ENCODE measurements at regions not wholly inside any gene's neighbourhood (a gene's known extent, or its start where the extent isn't known, plus 50 kb on each side); places are given as distances from the start of the nearest gene placed in this dataset.
A peak's percentile ranks its signal among the peaks of the same experiment; 100 is the strongest.

DNA sequence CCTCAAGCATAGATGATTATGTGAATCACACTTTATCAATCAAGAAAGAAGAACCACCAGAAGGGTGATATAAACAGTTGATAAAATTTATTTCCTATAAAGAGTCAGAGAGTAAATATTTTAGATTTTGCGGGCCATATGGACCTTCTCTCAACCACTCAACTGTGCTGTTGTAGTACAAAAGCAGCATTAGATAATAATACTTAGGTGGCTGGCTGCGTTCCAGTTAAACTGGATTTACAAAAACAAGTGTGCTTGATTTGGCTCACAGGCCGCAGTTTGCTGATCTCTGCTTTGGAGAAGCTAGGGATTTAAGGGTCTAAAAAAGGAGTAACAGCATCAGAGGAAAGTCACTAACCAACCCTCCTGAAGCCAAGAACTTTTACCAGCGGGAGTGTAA lies 1406.0 kb downstream of the KCNT2 start:
- TF ChIP-seq, protein P1, sequence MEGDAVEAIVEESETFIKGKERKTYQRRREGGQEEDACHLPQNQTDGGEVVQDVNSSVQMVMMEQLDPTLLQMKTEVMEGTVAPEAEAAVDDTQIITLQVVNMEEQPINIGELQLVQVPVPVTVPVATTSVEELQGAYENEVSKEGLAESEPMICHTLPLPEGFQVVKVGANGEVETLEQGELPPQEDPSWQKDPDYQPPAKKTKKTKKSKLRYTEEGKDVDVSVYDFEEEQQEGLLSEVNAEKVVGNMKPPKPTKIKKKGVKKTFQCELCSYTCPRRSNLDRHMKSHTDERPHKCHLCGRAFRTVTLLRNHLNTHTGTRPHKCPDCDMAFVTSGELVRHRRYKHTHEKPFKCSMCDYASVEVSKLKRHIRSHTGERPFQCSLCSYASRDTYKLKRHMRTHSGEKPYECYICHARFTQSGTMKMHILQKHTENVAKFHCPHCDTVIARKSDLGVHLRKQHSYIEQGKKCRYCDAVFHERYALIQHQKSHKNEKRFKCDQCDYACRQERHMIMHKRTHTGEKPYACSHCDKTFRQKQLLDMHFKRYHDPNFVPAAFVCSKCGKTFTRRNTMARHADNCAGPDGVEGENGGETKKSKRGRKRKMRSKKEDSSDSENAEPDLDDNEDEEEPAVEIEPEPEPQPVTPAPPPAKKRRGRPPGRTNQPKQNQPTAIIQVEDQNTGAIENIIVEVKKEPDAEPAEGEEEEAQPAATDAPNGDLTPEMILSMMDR (IDR thresholded peaks at IDR 0.05; ENCODE audit: control extremely low read depth, extremely low read depth): no peak
- Histone ChIP-seq H3K4me3 (peak overlapping the region; percentile 16), H3K4me1 (ENCODE audit: control insufficient read depth in 5 of 5, insufficient read depth in 5 of 5, low read length in 5 of 5) (peaks cover 0 to 12% (median 0%) of the 10 kb centered on the region in 5 donors), H3K27me3 (ENCODE audit: control insufficient read depth in 3 of 3, insufficient read depth in 3 of 3, low read length in 2 of 3) (no peaks in the 10 kb centered on the region), H3K9me3 (ENCODE audit: control insufficient read depth in 4 of 4, insufficient read depth in 3 of 4, low read length in 3 of 4) (no peaks in the 10 kb centered on the region), H3K27ac (ENCODE audit: low read depth in 1 of 2, low read length in 1 of 2) (no peak overlapping the region), H3K36me3 (ENCODE audit: control insufficient read depth in 4 of 4, insufficient read depth in 4 of 4, low read length in 4 of 4) (no peaks in the 10 kb centered on the region), H3K9ac (ENCODE audit: insufficient read depth in 1 of 2, low read length in 2 of 2) (no peak overlapping the region)
- DNase-seq (peak; percentile 88 to 99 (median 99)), ATAC-seq (ENCODE audit: insufficient read depth, low FRiP score) (no peak)
- WGBS, 2 donors: 42 to 74% methylated on average over 4 of the region's 4 CpGs

- no peak for ATAC-seq (ENCODE audit: insufficient read depth, low FRiP score)
- Histone ChIP-seq H3K9ac (ENCODE audit: insufficient read depth in 1 of 2, low read length in 2 of 2) (no peak overlapping the region), H3K27ac (ENCODE audit: low read depth in 1 of 2, low read length in 1 of 2) (no peak overlapping the region), H3K4me1 (ENCODE audit: control insufficient read depth in 5 of 5, insufficient read depth in 5 of 5, low read length in 5 of 5) (peaks cover 0 to 12% (median 0%) of the 10 kb centered on the region in 5 donors), H3K9me3 (ENCODE audit: control insufficient read depth in 4 of 4, insufficient read depth in 3 of 4, low read length in 3 of 4) (no peaks in the 10 kb centered on the region), H3K4me3 (no peak overlapping the region), H3K36me3 (ENCODE audit: control insufficient read depth in 4 of 4, insufficient read depth in 4 of 4, low read length in 4 of 4) (no peaks in the 10 kb centered on the region), H3K27me3 (ENCODE audit: control insufficient read depth in 3 of 3, insufficient read depth in 3 of 3, low read length in 2 of 3) (no peaks in the 10 kb centered on the region)
- no peak for DNase-seq
- WGBS, 2 donors: 89 to 94% methylated on average over 1 of the region's 1 CpG
- TF ChIP-seq, protein P1 (IDR thresholded peaks at IDR 0.05; ENCODE audit: control extremely low read depth, extremely low read depth): no peak
These were observed 1407.5 kb downstream of the KCNT2 start for GRCh38 chr1:195200772-195201171.

DNA sequence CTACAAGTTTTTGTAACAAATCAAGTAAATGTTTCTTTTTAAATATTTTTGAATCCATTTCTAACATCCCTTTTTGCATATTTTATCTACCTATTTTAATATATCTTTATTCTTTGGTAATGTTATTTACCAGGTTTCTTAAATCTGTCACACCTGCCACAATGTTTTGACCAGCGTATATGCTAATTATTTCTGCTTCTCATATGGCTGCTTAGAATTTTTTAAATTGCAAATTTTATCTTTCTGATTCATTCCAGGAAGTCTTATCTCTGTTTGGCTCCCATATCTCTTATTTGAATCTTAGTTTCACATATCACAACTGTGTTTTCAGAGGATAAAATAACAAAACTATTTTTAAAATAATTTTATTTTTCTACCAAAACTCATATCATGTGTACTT lies 1411.1 kb downstream of the KCNT2 start:
- 86 to 95% methylated on average over 1 of the region's 1 CpG for WGBS, 2 donors
- TF ChIP-seq, protein P1 (IDR thresholded peaks at IDR 0.05; ENCODE audit: control extremely low read depth, extremely low read depth): no peak

DNA sequence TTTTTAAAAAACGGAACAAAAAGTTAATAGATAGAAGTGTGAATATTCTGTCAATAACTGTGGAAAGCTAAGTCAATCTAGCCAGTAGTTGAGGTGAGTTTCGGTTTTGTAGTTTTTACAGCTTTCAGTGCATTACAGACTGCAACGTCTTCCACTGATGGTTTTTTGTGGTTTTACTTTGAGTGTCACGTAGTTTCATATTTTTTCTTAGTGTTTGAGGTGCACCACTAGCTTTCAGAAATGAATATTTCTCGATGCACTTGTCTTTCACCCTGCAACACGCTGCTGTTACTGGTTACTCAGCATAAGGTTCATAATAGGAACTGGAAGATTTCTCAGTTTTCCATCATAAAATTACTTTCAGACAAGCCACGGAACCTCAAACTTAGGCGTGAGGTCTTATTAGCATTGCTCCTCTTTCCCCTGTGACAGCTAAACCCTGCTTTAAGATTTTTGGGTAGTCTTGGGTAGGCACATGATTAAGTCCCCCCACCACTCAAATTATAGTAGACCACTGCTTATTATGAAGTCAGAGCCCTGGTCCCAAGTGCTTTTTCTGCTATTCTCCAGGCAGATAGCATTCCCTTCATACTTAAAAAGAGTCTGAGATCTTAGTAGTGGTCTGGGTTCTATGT lies 1412.7 kb downstream of the KCNT2 start:
- no peaks in the 10 kb centered on the region for H3K27me3 ChIP-seq (ENCODE audit: control insufficient read depth in 3 of 3, insufficient read depth in 3 of 3, low read length in 2 of 3)
- peaks cover 0 to 4% (median 3%) of the 10 kb centered on the region in 4 donors for H3K9me3 ChIP-seq (ENCODE audit: control insufficient read depth in 4 of 4, insufficient read depth in 3 of 4, low read length in 3 of 4)
- H3K36me3 ChIP-seq (ENCODE audit: control insufficient read depth in 4 of 4, insufficient read depth in 4 of 4, low read length in 4 of 4): no peaks in the 10 kb centered on the region
- TF ChIP-seq, protein P1 (IDR thresholded peaks at IDR 0.05; ENCODE audit: control extremely low read depth, extremely low read depth): no peak
- ATAC-seq (ENCODE audit: insufficient read depth, low FRiP score): no peak
- no peak overlapping the region for H3K9ac ChIP-seq (ENCODE audit: insufficient read depth in 1 of 2, low read length in 2 of 2)
- H3K27ac ChIP-seq (ENCODE audit: low read depth in 1 of 2, low read length in 1 of 2): no peak overlapping the region
- peaks cover 0 to 4% (median 0%) of the 10 kb centered on the region in 5 donors for H3K4me1 ChIP-seq (ENCODE audit: control insufficient read depth in 5 of 5, insufficient read depth in 5 of 5, low read length in 5 of 5)
- no peak overlapping the region for H3K4me3 ChIP-seq
- WGBS, 2 donors: 73 to 78% methylated on average over 8 of the region's 8 CpGs
- no peak for DNase-seq

More for the DNA sequence above, 1411.1 kb downstream of the KCNT2 start:
- H3K36me3 ChIP-seq (ENCODE audit: control insufficient read depth in 4 of 4, insufficient read depth in 4 of 4, low read length in 4 of 4): no peaks in the 10 kb centered on the region
- no peaks in the 10 kb centered on the region for H3K27me3 ChIP-seq (ENCODE audit: control insufficient read depth in 3 of 3, insufficient read depth in 3 of 3, low read length in 2 of 3)
- DNase-seq (no peak), ATAC-seq (ENCODE audit: insufficient read depth, low FRiP score) (no peak)
- peaks cover 0 to 4% (median 0%) of the 10 kb centered on the region in 5 donors for H3K4me1 ChIP-seq (ENCODE audit: control insufficient read depth in 5 of 5, insufficient read depth in 5 of 5, low read length in 5 of 5)
- H3K9ac ChIP-seq (ENCODE audit: insufficient read depth in 1 of 2, low read length in 2 of 2): no peak overlapping the region
- H3K9me3 ChIP-seq (ENCODE audit: control insufficient read depth in 4 of 4, insufficient read depth in 3 of 4, low read length in 3 of 4): peaks cover 0 to 4% (median 0%) of the 10 kb centered on the region in 4 donors
- no peak overlapping the region for H3K4me3 ChIP-seq
- no peak overlapping the region for H3K27ac ChIP-seq (ENCODE audit: low read depth in 1 of 2, low read length in 1 of 2)

Measured in lung (tissue), 11 donors.